HG02759 (cell line): ENCODE measurements at regions not wholly inside any gene's neighbourhood (a gene's known extent, or its start where the extent isn't known, plus 50 kb on each side); places are given as distances from the start of the nearest gene placed in this dataset.

Experiments used
- ATAC-seq: cut with Tn5 transposase; IDR thresholded peaks from one replicate; pipeline ENCODE4 v1.9.1; 2021; ENCODE audit warnings: mild to moderate bottlenecking, moderate library complexity; ENCODE audit not compliant: unreplicated experiment

DNA sequence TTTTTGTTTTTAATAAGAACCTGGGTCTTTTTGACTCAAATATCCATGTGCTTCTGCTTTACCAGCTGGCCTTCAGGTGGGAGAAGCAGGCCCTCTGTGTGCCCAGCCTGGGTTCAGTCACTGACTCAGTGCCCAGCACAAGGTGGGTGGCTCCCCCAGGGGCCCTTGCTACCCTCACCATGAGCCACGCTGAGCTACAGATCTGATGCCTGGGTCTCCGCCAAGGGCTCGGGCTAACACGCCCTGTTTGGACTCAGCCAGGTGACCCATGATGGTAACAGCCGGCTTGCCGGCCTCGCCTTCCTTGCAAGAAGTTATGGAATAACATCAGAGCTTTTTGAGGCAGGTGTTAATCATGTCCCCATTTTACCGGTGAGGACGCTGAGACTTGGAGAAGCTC lies 109.5 kb upstream of the NLRP1 start:
- ATAC-seq = no peak

DNA sequence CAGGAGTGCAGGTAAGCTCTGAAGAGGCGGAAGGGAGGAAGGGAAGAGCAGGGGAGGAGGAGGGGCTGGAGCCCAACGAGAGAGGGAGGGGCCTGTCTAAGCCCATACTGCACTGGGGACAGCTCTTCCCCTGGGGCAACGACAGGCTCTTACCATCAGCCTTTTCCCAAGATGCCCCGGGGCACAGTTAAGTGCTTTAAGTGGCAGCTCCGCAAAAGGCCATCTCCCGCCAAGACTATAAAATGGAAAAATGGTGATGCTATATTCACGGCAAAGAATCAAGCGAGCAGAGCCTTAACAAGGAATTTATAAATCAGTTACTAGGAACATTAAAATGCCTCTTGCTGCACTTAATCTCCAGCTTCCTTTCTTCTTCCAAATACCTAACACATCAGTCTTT lies 110.2 kb upstream of the NLRP1 start:
- ATAC-seq = no peak

DNA sequence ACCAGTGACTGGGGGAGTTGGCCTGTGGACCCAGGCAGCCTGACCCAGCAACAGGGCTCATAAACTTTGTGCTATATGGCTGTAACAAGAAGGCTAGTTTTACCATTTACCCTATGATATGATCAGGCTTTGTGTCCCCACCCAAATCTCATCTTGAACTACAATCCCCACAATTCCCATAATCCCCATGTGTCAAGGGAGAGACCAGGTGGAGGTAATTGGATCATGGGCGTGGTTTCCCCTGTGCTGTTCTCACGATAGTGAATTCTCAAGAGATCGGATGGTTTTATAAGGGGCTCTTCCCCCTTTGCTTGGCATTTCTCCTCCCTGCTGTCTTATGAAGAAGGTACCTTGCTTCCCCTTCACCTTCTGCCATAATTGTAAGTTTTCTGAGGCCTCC lies 111.2 kb upstream of the NLRP1 start:
- ATAC-seq = no peak

DNA sequence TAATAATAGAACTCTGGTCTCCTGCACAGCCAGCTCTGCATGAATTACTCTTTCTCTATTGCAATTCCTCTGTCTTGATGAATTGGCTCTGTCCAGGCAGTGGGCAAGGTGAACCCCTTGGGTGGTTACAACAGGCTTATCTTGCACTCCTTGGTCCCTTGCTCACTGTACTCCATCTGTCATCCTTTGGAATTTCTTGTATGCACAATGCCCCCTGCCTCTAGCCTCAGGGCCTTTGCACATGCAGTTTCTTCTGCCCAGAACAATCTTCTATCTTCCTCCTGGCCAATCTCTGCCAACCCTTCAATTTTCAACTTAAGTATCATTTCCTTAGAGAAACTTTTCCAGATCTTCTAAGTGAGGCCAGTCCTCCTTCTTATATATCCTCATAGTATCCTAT lies 114.7 kb upstream of the NLRP1 start:
- ATAC-seq = no peak

DNA sequence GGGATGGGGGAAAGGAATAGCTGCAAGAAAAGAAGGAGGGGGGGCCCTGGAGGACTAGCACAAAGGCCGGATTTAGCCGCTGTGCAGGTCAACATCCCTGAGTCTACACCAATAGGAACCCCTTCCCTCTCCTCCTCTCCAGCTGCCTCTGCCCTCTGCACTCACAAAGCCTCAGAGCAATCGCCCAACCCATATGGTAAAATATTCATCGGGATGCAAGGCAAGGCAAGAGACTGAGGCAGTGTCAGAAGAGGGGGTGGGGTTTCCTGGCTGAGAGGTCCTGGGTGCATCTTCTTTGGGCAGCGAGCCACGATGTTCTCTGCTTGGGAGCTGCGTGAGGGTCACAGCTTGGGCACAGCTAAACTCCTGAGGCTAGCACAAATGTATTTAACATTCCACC lies 115.5 kb upstream of the NLRP1 start:
- no peak for ATAC-seq

DNA sequence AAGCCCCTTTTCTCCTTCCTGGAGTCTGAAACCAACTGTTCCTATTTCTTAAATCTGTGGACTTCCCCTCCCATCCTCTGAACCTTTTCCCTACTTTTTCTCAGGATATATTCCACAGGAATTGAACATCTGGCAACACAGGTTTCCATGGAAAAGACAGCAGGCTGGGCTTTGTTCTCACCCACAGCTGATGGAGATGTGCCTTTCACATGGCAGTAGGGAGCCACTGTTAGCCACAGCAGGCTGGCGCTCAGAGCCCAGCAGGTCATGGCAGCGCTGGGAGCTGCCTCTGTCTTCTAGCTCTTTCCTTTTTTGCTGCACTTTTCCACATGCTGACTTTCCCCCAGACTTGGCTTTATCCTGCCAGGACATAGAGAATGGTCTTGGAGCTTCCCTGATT lies 116.4 kb upstream of the NLRP1 start:
- ATAC-seq = no peak

DNA sequence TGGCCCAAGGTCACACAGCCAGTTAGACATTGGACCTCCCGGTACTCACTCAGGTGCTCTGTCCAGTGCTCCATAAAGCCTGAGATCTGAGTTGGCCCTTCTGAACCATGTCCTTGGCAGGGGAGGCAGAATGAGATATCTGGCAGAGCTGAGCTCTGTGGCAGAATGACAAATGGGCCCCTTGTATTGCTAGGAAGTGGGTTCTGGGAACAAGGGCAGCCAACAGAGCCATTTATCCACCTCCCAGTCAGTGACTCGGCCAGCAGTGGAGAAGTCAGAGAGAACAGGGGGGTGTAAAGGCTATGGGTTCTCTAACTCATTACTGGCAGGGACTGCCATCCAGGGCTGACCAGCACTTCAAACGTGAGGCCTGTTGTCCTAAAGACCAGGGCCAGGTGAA lies 117.1 kb upstream of the NLRP1 start:
- no peak for ATAC-seq

DNA sequence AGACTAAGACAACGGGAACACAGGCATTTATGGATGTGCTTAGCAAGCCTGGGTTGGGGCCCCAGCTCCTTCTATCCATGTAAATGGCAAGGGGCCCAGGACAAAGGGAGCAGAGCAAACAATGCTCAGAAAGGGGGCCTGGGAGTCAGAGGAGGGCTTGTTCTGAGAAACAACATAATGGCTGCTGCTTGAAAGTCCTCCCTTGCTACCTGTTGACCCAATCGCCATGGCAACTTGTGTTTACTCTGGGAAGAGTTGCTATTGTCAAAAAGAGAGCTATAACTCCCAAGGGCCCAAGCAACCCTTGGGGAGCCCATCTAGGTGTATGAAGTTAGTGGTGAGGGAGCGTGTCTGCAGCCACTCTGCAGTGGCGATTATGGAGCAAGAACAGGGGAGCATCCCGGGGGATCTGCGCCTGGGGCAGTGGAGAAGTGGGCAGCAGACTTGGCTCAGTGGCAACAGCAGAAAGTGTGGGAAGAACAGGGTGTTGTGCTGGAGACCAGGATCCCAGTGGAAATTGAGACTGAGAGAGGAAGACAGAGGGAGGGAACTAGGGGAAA lies 118.7 kb upstream of the NLRP1 start:
- no peak for ATAC-seq

DNA sequence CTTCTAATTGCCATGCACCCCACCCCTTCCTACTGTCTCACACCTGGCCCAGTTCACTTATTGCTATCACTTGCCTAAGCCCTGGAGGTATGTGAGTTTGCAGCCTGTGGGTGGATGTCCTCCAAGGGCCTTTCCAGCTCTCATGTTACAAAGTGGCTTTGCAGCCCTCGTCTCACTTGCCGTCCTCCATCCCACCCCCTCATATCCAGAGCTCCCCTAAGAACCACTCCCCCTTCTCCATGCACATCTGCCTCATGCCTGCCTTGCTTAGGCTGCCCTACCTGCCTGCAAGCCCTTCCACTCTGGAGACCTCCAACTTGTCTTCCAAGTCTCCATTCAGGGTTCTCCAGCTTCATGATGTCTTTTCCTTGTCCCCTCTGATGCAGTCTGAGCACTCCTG lies 119.4 kb upstream of the NLRP1 start:
- no peak for ATAC-seq

DNA sequence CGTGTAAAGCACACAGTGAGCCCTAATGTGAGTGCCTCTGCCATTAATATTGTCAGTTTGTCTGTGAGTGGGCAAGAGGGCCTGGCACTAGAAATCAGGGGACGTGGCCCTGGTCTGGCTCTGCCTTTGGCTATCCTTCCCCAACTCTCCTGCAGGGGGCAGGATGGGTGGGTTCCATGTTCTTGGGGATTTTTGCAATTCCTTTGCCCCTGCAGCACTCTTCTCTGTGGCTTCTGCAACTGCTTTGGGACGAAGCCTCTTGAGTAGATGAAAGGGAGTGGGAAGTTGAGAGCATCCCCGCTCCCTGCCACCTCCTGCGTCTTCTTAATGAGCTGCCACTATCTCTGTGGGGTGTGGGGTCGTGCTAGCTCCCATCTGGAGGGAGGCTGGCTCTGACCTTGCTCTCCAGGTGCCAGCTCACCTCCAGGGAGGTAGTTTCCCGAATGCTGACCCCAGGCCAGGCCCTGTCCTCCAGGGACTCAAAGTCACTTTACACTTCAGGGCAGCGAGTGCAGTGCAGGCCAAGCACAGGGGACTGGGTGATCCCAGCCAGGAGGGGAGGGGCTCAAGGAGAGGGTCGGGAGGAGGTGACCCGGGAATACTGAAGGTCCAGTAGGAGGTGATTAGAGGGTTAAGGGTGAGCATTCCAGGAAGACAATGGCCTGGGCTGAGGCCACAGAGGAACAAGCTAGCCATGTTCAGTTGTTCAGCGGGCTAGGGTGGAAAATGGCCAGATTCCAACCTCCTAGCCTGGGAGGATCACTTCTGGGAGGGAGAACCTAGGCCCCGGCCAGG lies 121.0 kb upstream of the NLRP1 start:
- ATAC-seq = no peak

DNA sequence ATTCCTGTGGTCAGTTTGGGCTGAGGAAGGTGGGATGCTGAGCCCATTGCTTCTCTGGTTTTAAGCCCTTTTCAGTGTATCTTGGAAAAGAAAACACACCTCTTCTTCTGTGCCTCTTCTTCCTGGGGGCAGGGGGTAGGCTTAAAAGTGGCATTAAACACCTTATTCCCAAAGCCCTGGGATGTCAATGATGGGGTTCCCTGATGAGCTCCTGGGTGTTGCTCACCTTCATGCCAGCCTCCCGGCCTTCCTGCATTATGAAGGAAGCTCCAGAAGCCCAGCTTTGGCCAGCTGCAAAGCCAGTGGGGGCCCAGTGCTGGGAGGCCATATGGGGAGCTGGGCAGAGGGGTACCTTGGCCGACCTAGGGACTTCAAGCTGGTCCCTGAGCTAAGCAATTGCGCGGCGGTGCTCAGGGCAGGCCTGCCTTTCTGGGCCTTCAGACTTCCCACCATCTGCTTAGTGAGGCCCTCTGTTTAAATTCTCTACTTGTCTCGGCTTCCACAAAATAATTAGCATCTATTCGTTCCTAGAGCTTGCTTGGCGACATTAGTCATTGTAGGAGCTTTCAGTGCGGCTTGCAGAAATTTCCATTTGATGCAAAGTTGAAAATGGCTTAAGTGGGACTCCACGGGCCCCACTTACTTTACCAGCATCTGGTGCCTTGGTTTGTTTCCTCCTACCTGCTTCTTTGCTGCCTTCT lies 121.7 kb upstream of the NLRP1 start:
- no peak for ATAC-seq

DNA sequence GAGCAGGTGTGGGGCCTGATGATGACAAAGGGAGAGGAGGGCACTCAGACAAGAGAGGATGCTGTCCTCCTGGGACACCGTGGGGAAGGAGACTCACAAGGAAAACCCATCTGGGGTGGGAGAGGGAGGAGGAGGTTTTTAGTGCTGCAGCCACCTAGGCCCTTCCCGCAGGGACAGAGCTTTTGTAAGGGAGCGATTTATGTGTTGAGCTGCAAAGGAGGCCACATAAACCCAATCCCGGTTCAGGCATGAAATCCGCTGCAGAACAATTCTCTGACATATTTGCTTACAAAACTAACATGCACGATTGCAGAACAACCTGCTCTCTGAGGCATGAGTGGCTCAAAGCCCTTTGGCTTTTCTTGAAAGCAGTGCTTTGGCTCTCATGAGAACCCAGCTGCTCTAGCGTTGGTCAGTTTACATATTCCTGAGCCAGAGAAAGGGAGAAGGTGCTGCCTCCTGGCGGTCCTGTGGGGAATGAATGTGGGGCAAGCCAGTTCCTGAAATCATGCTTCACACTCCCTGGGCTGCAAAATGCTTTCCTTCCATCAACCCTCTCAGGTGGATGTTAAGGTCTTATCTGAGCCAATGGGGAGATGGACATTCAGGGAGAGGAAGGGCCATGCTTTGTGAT lies 122.4 kb upstream of the NLRP1 start:
- no peak for ATAC-seq

DNA sequence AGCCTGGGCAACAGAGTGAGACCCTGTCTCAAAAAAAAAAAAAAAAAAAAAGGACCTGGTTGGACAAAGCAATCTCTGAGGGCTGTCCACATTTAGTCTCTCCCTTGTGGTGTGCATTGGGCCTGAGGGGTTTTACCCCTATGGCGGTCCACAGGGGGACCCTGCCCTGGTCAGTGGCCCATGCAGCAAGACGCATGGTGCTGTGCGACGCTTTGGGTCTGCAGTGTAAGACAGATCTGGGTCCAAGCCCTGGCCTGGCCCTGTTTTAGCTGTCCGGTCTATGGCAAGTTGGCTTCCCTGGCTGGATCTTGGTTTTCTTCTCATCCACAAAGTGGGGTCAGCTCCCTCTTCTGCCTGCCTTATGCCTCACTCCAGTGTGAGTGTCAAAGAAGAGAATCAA lies 123.2 kb upstream of the NLRP1 start:
- ATAC-seq = no peak

DNA sequence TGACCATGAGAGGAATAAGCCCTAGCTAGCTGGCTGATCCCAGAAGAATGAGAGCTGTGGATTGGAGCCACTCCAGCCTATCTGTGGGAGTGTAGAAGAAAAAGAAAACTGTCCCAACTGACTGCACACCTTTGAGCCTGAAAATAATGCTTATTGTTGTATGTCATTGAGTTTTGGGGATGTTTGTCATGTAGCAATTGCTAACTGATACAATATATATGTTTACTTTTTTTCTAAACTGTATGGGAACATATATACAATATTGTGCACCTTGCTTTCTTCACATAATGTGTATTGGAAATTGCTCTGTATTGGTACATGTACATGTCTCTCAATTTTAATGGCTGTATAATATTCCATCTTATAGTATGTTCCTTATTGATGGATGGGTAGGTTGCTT lies 124.0 kb upstream of the NLRP1 start:
- ATAC-seq = no peak

DNA sequence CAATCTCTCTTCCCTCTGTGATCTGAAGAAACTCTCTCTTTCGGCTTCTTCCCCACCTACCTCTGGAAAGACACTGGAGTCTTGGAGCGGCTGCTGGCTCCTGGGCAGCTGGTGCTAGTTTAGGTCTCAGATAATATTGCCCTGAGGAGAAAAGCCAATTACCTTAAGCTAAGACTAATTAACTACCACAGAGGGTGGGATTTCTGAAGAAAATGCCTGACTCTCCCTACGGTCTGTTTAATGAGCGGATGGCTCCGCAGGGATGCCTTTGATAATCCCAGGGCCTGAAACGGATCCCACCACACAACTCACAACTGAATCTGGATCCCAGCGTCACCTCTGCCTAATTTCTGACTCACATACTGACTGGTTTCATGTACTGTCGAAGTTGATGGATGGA lies 127.0 kb upstream of the NLRP1 start:
- no peak for ATAC-seq

DNA sequence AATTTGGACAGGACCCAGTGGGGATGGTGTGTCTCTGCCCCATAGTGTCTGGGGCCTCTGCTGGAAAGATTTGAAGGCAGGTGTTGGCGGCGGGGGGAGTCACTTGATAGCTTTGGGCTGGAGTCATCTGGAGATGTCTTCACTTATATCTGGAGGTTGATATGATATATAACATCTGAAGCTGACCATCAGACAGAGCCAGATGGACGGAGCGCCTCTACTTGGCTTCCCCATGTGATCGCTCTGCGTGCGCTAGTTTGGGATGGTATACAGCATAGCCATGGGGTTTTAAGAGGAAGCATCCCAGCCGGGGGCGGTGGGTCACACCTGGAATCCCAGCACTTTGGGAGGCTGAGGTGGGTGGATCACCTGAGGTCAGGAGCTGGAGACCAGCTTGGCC lies 130.7 kb upstream of the NLRP1 start:
- ATAC-seq = no peak

DNA sequence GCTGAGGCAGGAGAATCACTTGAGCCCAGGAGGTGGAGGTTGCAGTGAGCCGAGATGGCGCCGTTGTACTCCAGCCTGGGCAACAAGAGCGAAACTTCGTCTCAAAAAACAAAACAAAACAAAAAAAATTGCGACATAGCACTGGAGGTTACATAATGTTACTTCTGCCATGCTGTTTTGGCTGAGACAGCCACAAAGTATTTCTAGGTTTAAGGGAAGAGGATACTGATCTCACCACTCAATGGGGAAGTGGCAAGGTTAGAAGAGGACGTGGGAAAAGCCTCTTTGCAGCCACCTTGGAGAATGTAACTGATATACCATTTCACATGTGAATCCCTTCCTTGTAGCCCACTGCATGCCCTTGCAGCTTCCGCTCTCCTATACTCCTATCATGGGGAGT lies 131.2 kb upstream of the NLRP1 start:
- ATAC-seq = no peak

DNA sequence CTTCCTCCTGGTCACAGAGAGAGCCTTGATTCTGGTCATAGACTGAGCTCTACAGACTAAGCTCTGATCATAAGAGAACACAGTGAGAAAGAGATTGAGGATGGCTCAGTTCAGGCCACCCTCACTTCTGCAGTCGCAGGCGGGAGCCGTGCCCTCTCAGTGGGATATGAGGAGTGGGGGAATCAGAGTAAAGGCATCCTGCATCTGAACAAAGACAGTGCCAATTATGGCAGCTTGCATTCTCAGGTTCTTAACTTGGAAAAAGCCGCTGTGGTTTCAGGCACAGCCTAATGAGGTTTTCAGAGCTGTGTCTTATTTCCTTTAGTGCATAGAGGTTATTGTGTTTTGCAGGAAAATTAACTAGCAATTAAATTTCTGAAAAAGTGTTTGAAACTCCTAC lies 134.4 kb upstream of the NLRP1 start:
- ATAC-seq = no peak

DNA sequence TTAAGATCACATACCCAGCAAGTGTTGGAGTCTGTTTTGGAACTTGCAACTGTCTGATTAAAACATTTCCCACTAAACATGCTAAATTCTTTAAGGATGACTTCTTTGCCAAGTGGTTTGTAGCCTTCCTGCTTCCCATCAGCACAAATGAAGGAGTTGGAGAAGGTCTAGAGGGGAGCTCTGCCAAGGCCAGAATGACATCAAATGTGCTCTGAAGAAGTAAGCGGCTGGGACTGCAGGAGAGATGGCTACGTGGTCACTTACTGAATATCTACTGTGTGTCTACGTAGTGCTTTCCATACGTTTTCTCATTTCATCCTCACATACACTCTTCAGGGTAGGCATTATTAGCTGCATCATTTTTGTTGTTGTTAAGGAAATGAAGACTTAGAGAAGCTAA lies 135.7 kb upstream of the NLRP1 start:
- ATAC-seq = no peak

DNA sequence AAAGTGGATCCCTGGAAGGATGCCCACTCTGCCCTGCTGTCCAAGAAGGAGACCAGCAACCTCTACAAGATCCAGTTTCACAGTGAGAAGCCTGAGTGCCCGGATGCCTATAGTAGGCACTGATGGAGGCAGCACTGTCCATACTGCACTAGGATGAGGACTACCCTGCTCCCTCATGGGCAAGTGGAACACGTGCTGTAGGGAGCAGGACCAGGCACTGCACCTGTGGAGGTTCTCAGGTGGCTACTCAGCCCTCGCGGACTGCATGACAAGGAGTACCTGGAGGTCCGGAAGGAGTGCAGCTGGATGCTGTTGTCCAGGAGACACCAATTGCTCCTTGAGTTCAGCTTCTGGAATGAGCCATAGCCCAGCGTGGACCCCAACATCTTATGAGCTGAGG lies 146.1 kb upstream of the NLRP1 start:
- no peak for ATAC-seq

DNA sequence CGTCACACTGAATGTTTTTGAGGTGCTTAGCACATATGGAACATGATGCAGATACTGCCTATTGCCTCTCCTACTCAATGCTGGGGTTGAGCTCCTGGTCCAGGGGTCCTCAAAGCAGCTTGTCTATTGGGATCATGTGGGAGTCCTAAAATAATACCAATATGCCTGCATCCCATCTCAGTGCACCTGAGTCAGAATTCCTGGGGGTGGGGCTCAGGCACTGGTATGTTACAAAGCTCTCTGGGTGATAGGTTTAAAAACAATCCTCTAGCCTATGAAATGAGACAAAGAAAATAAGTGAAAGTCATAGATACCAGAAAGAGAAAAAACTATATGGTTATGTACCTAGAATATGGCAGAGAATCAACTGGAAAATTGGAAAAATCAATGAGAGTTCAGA lies 156.6 kb upstream of the NLRP1 start:
- no peak for ATAC-seq

DNA sequence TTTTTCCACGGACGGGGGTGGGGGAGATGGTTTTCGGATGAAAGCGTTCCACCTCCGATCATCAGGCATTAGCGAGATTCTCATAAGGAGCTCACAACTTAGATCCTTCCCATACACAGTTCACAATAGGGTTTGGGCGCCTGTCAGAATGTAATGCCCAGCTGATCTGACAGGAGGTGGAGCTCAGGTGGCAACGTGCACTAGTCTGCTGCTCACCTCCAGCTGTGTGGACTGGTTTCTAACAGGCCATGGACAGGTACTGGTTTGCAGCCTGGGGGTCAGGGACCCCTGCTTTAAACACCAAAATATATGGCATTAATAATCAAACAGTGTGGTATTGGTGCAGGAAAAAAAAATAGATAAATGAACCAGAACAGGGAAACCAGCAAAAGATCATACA lies 157.5 kb upstream of the NLRP1 start:
- no peak for ATAC-seq
